Heart left ventricle (tissue), 16 donors: ENCODE measurements at regions not wholly inside any gene's neighbourhood (a gene's known extent, or its start where the extent isn't known, plus 50 kb on each side); places are given as distances from the start of the nearest gene placed in this dataset.

ENCODE experiments used
- ATAC-seq, 4 donors: fragments of 200-7000 bp; cut with Tn5 transposase; one replicate each; pipeline ENCODE4 v1.9.1; 2020 to 2022; ENCODE audit warnings: moderate library complexity in 4 of 4, mild to moderate bottlenecking in 3 of 4, moderate number of reproducible peaks in 1 of 4
- DNase-seq, 5 donors: peaks; one replicate each; pipeline ENCODE4 v3.0.0-alpha.2; 2020
- H3K27ac ChIP-seq, 12 donors: fragments of 200-600 bp; sonication (generic) in 4 of 12; one replicate each; pipeline versions ENCODE4 v1.5.0 to v1.8.0; 2016 to 2022; ENCODE audit warnings: mild to moderate bottlenecking in 2 of 12
- H3K27me3 ChIP-seq, 9 donors: fragments of 200-600 bp; sonication (generic) in 2 of 9; one replicate each; pipeline versions ENCODE4 v1.5.1 to v1.8.0; 2016 to 2022; ENCODE audit warnings: mild to moderate bottlenecking in 3 of 9
- H3K36me3 ChIP-seq, 9 donors: fragments of 200-600 bp; sonication (generic) in 2 of 9; one replicate each; pipeline versions ENCODE4 v1.5.0 to v1.8.0; 2018 to 2022; ENCODE audit warnings: mild to moderate bottlenecking in 2 of 9
- H3K4me1 ChIP-seq, 12 donors: fragments of 200-600 bp; sonication (generic) in 4 of 12; one replicate each; pipeline versions ENCODE4 v1.5.0 to v1.8.0; 2016 to 2022; ENCODE audit warnings: mild to moderate bottlenecking in 3 of 12
- H3K4me3 ChIP-seq, 12 donors: fragments of 200-600 bp; sonication (generic) in 4 of 12; one replicate each; pipeline versions ENCODE4 v1.5.0 to v1.8.0; 2017 to 2022; ENCODE audit warnings: mild to moderate bottlenecking in 9 of 12, moderate library complexity in 4 of 12
- H3K9me3 ChIP-seq, 12 donors: fragments of 200-600 bp; sonication (generic) in 4 of 12; one replicate each; pipeline versions ENCODE4 v1.5.0 to v1.8.0; 2016 to 2022; ENCODE audit warnings: mild to moderate bottlenecking in 1 of 12
- CTCF ChIP-seq, 12 donors: fragments of 200-600 bp; sonication (generic) in 4 of 12; IDR thresholded peaks; one replicate each; pipeline versions ENCODE4 v1.5.0 to v1.8.0; 2018 to 2022; ENCODE audit warnings: antibody characterized with exemption in 12 of 12, mild to moderate bottlenecking in 5 of 12
- POLR2A ChIP-seq, 2 donors: fragments of 450-650 bp; IDR thresholded peaks; one replicate each; pipeline ENCODE4 v1.6.1; 2017; ENCODE audit warnings: antibody characterized with exemption in 2 of 2, mild to moderate bottlenecking in 2 of 2, moderate library complexity in 2 of 2
- WGBS, 4 donors: extraction: QIAGEN DNeasy Blood & Tissue Kit in 2 of 4; methylation state at CpG; one replicate each; pipeline versions ENCODE4 v1.1.5 to v1.1.7; 2013 to 2018; 5-methylcytosine and 5-hydroxymethylcytosine counted together
- intact Hi-C, 10 donors: fragments of 100-400 bp; cut with DNase I; formaldehyde crosslinking; loops; one replicate each; pipeline versions ENCODE4 v1.11.1 to v1.14.2; 2022
- donor health status: ischemic (EF 13 %, LVEDD 7.1; RV severe dilation, severe dysfunction).
- donor health status: healthy with polysubstance abuse.
- donor health status: DM: no; HTN: yes; CAD: no.
- donor health status: DM: no; HTN: no; CAD: no.
- donor health status: ischemic (EF 25% LVEDD 6.9; RV normal size, moderate dysfunction).
- donor health status: ischemic (EF 25% LVEDD 5.7; RV mildly dilated, moderate dysfunction).
- donor health status: healthy.
- donor health status: DM: yes; HTN: yes; CAD: no.
- donor health status: ischemic (EF 35%, LVEDD 5.7; RV mildly dilated, moderate dysfunction).
- donor health status: nonischemic (EF 11% LVEDD 7.7; RV severe dilation, severe dysfunction).
- donor health status: DM: yes; HTN: yes; CAD: no.
- donor health status: PGD.
- donor health status: ischemic (EF 29% LVEDD 5.4; RV normal size, mild dysfunction).
- donor health status: nonischemic (EF 23%, LVEDD 6.1; RV moderate dilation, normal function).

GRCh38 chr5:44189255-44189654, 200.0 kb downstream of the FGF10 start:
- Histone ChIP-seq H3K27ac (no peak overlapping the region), H3K9me3 (peaks cover 0 to 24% (median 8%) of the 10 kb centered on the region in 12 donors), H3K4me1 (no peaks in the 10 kb centered on the region), H3K36me3 (no peaks in the 10 kb centered on the region), H3K4me3 (no peak overlapping the region), H3K27me3 (no peaks in the 10 kb centered on the region)
- WGBS, 4 donors: 85 to 96% (median 94%) methylated on average over 2 of the region's 2 CpGs
- intact Hi-C loops: no loop called here
- DNase-seq: no peak
- TF ChIP-seq POLR2A (IDR thresholded peaks at IDR 0.05): no peak
- TF ChIP-seq CTCF (IDR thresholded peaks at IDR 0.05): no peak
- no peak for ATAC-seq

- Histone ChIP-seq H3K27ac (no peak overlapping the region), H3K27me3 (no peaks in the 10 kb centered on the region), H3K9me3 (peaks cover 0 to 12% (median 0%) of the 10 kb centered on the region in 12 donors), H3K36me3 (no peaks in the 10 kb centered on the region), H3K4me3 (no peak overlapping the region), H3K4me1 (no peaks in the 10 kb centered on the region)
- TF ChIP-seq POLR2A (IDR thresholded peaks at IDR 0.05) (no peak), CTCF (IDR thresholded peaks at IDR 0.05) (no peak)
- ATAC-seq: no peak
- WGBS, 4 donors: 72 to 90% (median 85%) methylated on average over 3 of the region's 3 CpGs
- DNase-seq: no peak
- intact Hi-C loops: no loop called here
These were observed 201.2 kb downstream of the FGF10 start for GRCh38 chr5:44187973-44188372.

GRCh38 chr5:44183753-44184152, 205.5 kb downstream of the FGF10 start:
- H3K9me3 ChIP-seq: peaks cover 0 to 4% (median 0%) of the 10 kb centered on the region in 12 donors
- no peaks in the 10 kb centered on the region for H3K36me3 ChIP-seq
- TF ChIP-seq CTCF (IDR thresholded peaks at IDR 0.05): no peak
- TF ChIP-seq POLR2A (IDR thresholded peaks at IDR 0.05): no peak
- H3K4me1 ChIP-seq: no peaks in the 10 kb centered on the region
- H3K4me3 ChIP-seq: no peak overlapping the region
- H3K27me3 ChIP-seq: no peaks in the 10 kb centered on the region
- H3K27ac ChIP-seq: no peak overlapping the region
- 61 to 79% (median 71%) methylated on average over 2 to 3 of the region's 3 CpGs for whole genome bisulfite sequencing, 4 donors
- DNase-seq (no peak), ATAC-seq (no peak)
- intact Hi-C loops: no loop called here

- no peak overlapping the region for H3K4me3 ChIP-seq
- ATAC-seq (no peak), DNase-seq (no peak)
- peaks cover 0 to 9% (median 0%) of the 10 kb centered on the region in 12 donors for H3K9me3 ChIP-seq
- H3K27ac ChIP-seq: no peak overlapping the region
- 83 to 96% (median 89%) methylated on average over 1 of the region's 1 CpG for WGBS, 4 donors
- no peak for TF ChIP-seq CTCF (IDR thresholded peaks at IDR 0.05)
- TF ChIP-seq POLR2A (IDR thresholded peaks at IDR 0.05): no peak
- no peaks in the 10 kb centered on the region for H3K36me3 ChIP-seq
- H3K27me3 ChIP-seq: no peaks in the 10 kb centered on the region
- H3K4me1 ChIP-seq: no peaks in the 10 kb centered on the region
- intact Hi-C loops: no loop called here
These were observed 205.9 kb downstream of the FGF10 start for GRCh38 chr5:44183312-44183711.
